ENCODE measurements at regions not wholly inside any gene's neighbourhood (a gene's known extent, or its start where the extent isn't known, plus 50 kb on each side); places are given as distances from the start of the nearest gene placed in this dataset.

DNA sequence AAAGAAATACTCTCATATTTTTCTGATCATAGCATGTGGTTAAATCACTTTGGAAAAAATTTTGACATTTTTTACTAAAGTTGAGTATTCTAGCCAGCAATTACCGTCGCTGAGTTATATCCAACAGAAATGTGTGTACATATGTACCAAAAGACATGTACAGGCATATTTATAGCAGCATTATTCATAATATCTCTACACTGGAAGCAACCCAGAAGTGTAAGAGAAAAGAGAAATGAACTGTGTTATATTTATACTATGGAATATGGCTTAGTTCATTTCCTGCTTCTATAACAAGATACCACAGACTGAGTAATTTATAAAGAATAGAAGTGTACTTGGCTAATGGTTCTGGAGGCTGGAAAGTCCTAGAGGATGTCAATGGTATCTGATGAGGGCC, 474.0 kb upstream of the GJE1 start:
- Mint-ChIP-seq H3K4me3 (no peak overlapping the region), H3K4me1 (no peaks in the 10 kb centered on the region), H3K9me3 (no peaks in the 10 kb centered on the region), H3K36me3 (no peaks in the 10 kb centered on the region), H3K27ac (no peak overlapping the region)
- ATAC-seq (no peak), DNase-seq (ENCODE audit: low spot score in 2 of 2) (no peak)

DNA sequence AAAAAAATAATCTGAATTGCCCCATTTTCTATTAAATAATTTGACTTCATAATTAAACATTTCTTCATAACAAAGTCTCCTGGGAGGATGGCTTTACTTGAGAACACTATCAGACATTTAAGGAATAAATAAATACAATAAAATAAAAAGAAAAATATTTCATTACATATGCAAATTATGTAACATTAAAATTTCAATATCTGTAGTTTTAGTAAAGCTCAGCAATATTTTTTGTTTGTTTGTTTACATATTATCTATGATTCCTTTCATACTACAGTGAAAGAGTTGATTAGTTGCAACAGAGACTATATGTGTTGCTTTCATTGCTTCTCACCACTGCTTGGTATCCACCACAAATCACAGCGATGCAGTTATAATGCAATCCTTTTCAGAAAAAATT, 474.9 kb upstream of the GJE1 start:
- no peaks in the 10 kb centered on the region for H3K4me1 Mint-ChIP-seq
- no peaks in the 10 kb centered on the region for H3K36me3 Mint-ChIP-seq

DNA sequence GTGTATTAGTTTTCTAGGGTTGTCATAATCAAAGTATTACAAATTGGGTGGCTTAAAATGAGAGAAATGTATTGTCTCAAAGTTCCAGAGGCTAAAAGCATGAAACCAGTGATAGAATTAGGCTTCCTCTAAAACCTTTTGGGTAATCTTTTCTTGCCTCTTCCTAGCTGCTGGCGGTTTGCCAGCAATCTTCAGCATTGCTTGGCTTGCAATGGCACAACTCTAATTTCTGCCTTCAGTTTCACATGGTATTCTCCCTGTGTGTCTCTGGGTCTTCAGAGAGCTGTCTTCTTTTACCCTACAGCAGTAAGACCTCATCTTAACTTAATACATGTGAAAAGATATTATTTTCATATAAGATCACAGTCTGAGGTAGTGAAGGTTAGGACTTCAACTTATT, 479.1 kb upstream of the GJE1 start:
- Mint-ChIP-seq H3K9me3 (no peaks in the 10 kb centered on the region), H3K4me1 (no peaks in the 10 kb centered on the region), H3K4me3 (no peak overlapping the region), H3K36me3 (no peaks in the 10 kb centered on the region), H3K27ac (no peak overlapping the region)
- ATAC-seq (no peak), DNase-seq (ENCODE audit: low spot score in 2 of 2) (no peak)

More for the DNA sequence above, 474.9 kb upstream of the GJE1 start:
- H3K9me3 Mint-ChIP-seq, result no peaks in the 10 kb centered on the region
- H3K27ac Mint-ChIP-seq, result no peak overlapping the region
- no peak for ATAC-seq
- no peak overlapping the region for H3K4me3 Mint-ChIP-seq
- no peak for DNase-seq (ENCODE audit: low spot score in 2 of 2)

DNA sequence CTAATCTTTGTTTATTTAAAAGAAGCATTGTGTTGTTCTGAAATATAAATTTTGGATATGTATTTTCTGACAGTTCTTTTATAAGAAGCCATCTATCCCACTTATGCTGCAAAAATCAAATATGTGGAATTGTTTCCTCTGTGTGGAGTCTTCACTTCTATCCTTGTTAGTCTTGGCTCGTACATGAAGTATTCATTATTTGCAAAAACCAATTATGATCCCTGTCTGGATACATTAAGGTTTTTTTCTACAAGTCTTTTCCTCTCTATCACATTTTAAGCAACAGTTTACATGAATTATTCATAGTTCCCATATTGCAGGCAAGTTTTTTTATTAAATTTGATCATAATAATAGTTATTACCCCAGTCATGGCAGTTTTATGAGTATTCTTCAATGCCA, 490.8 kb upstream of the GJE1 start:
- Mint-ChIP-seq H3K9me3 (no peaks in the 10 kb centered on the region), H3K27ac (no peak overlapping the region), H3K4me3 (no peak overlapping the region), H3K4me1 (no peaks in the 10 kb centered on the region), H3K36me3 (no peaks in the 10 kb centered on the region)
- DNase-seq (ENCODE audit: low spot score in 2 of 2) (no peak), ATAC-seq (no peak)

- H3K27ac Mint-ChIP-seq, result no peak overlapping the region
- ATAC-seq, result no peak
- H3K36me3 Mint-ChIP-seq, result no peaks in the 10 kb centered on the region
- H3K9me3 Mint-ChIP-seq, result no peaks in the 10 kb centered on the region
- H3K4me3 Mint-ChIP-seq, result no peak overlapping the region
- no peaks in the 10 kb centered on the region for H3K4me1 Mint-ChIP-seq
- no peak for DNase-seq (ENCODE audit: low spot score in 2 of 2)
Measured at GRCh38 chr6:141641406-141641805, 491.3 kb upstream of the GJE1 start.

DNA sequence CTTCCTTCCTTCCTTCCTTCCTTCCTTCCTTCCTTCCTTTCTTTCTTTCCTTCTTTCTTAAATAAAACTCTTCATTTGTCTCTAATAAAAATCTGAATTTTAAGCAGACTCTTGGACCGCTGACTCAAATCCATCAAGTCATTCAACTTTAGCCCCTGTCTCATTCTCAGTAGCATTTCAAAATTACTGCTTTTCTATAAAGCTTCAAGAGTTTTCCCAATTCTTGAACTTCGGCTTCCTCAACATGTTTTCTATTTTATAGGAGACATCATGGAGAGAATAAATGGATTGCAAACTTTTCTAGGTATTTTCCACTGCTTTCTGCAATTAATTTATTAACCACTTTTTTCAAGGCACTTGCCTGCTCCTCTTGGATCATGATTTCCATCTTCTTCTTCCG, 497.1 kb upstream of the GJE1 start:
- Mint-ChIP-seq H3K27ac (no peak overlapping the region), H3K36me3 (no peaks in the 10 kb centered on the region), H3K4me3 (no peak overlapping the region), H3K4me1 (no peaks in the 10 kb centered on the region), H3K9me3 (no peaks in the 10 kb centered on the region)
- ATAC-seq (no peak), DNase-seq (ENCODE audit: low spot score in 2 of 2) (no peak)

DNA sequence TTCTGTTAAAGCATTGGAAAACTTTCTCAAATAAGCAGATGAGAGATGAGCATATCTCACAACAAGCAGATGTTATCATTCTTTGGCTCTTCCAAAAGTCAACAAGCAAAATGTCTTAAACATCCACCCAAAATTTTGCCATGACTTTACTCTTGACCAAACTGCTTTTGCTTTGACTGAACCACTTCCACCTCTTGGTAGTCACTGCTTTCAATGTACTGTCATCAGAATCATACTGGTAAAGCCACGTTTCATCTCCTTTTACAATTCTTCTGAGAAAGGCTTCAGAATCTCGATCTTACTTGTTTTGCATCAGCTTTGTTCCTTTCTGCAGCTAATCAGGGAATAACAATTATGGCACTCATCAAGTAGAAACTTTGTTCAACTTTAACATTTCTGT, 498.5 kb upstream of the GJE1 start:
- no peaks in the 10 kb centered on the region for H3K9me3 Mint-ChIP-seq
- no peaks in the 10 kb centered on the region for H3K4me1 Mint-ChIP-seq
- peak; percentile 54 for ATAC-seq
- no peaks in the 10 kb centered on the region for H3K36me3 Mint-ChIP-seq
- H3K4me3 Mint-ChIP-seq, result no peak overlapping the region
- no peak for DNase-seq (ENCODE audit: low spot score in 2 of 2)
- no peak overlapping the region for H3K27ac Mint-ChIP-seq

- DNase-seq (ENCODE audit: low spot score in 2 of 2) (no peak), ATAC-seq (no peak)
- Mint-ChIP-seq H3K27ac (no peak overlapping the region), H3K4me3 (no peak overlapping the region), H3K9me3 (no peaks in the 10 kb centered on the region), H3K36me3 (no peaks in the 10 kb centered on the region), H3K4me1 (no peaks in the 10 kb centered on the region)
Measured at GRCh38 chr6:141624301-141624700, 508.4 kb upstream of the GJE1 start.

GRCh38 chr6:141618180-141618581, 514.5 kb upstream of the GJE1 start:
- no peaks in the 10 kb centered on the region for H3K9me3 Mint-ChIP-seq
- no peak overlapping the region for H3K27ac Mint-ChIP-seq
- H3K36me3 Mint-ChIP-seq, result no peaks in the 10 kb centered on the region
- no peaks in the 10 kb centered on the region for H3K4me1 Mint-ChIP-seq
- ATAC-seq, result no peak
- no peak overlapping the region for H3K4me3 Mint-ChIP-seq
- no peak for DNase-seq (ENCODE audit: low spot score in 2 of 2)

- Mint-ChIP-seq H3K4me3 (no peak overlapping the region), H3K9me3 (no peaks in the 10 kb centered on the region), H3K36me3 (no peaks in the 10 kb centered on the region), H3K4me1 (no peaks in the 10 kb centered on the region), H3K27ac (no peak overlapping the region)
- DNase-seq (ENCODE audit: low spot score in 2 of 2), result no peak
- no peak for ATAC-seq
Measured at GRCh38 chr6:141610741-141611140, 522.0 kb upstream of the GJE1 start.

GRCh38 chr6:141607956-141608355, 524.8 kb upstream of the GJE1 start:
- Mint-ChIP-seq H3K27ac (no peak overlapping the region), H3K4me3 (no peak overlapping the region), H3K4me1 (no peaks in the 10 kb centered on the region), H3K36me3 (no peaks in the 10 kb centered on the region), H3K9me3 (no peaks in the 10 kb centered on the region)
- ATAC-seq (no peak), DNase-seq (ENCODE audit: low spot score in 2 of 2) (no peak)

- H3K27ac Mint-ChIP-seq, result no peak overlapping the region
- H3K36me3 Mint-ChIP-seq, result no peaks in the 10 kb centered on the region
- DNase-seq (ENCODE audit: low spot score in 2 of 2) (no peak), ATAC-seq (no peak)
- H3K4me1 Mint-ChIP-seq, result no peaks in the 10 kb centered on the region
- no peaks in the 10 kb centered on the region for H3K9me3 Mint-ChIP-seq
- H3K4me3 Mint-ChIP-seq, result no peak overlapping the region
Measured at GRCh38 chr6:141598487-141598886, 534.2 kb upstream of the GJE1 start.

- Mint-ChIP-seq H3K9me3 (no peaks in the 10 kb centered on the region), H3K27ac (no peak overlapping the region), H3K4me3 (no peak overlapping the region), H3K4me1 (no peaks in the 10 kb centered on the region), H3K36me3 (no peaks in the 10 kb centered on the region)
- ATAC-seq, result no peak
- no peak for DNase-seq (ENCODE audit: low spot score in 2 of 2)
Measured at GRCh38 chr6:141594874-141595273, 537.9 kb upstream of the GJE1 start.

- H3K4me1 Mint-ChIP-seq, result no peaks in the 10 kb centered on the region
- ATAC-seq, result no peak
- no peak overlapping the region for H3K4me3 Mint-ChIP-seq
- H3K36me3 Mint-ChIP-seq, result no peaks in the 10 kb centered on the region
- no peaks in the 10 kb centered on the region for H3K9me3 Mint-ChIP-seq
- no peak for DNase-seq (ENCODE audit: low spot score in 2 of 2)
- no peak overlapping the region for H3K27ac Mint-ChIP-seq
Measured at GRCh38 chr6:141593311-141593710, 539.4 kb upstream of the GJE1 start.

- peak; percentile 61 for ATAC-seq
- H3K4me3 Mint-ChIP-seq, result no peak overlapping the region
Measured at GRCh38 chr6:141587482-141588266, 545.1 kb upstream of the GJE1 start.

GRCh38 chr6:141580988-141581552, 551.7 kb upstream of the GJE1 start:
- no peaks in the 10 kb centered on the region for H3K4me1 Mint-ChIP-seq
- no peaks in the 10 kb centered on the region for H3K36me3 Mint-ChIP-seq
- ATAC-seq (no peak), DNase-seq (ENCODE audit: low spot score in 2 of 2) (no peak)
- H3K27ac Mint-ChIP-seq, result no peak overlapping the region
- H3K9me3 Mint-ChIP-seq, result no peaks in the 10 kb centered on the region
- H3K4me3 Mint-ChIP-seq, result no peak overlapping the region

More at GRCh38 chr6:141587482-141588266, 545.1 kb upstream of the GJE1 start:
- H3K9me3 Mint-ChIP-seq, result no peaks in the 10 kb centered on the region
- H3K4me1 Mint-ChIP-seq, result no peaks in the 10 kb centered on the region
- DNase-seq (ENCODE audit: low spot score in 2 of 2), result no peak
- no peaks in the 10 kb centered on the region for H3K36me3 Mint-ChIP-seq
- H3K27ac Mint-ChIP-seq, result no peak overlapping the region
